ENCODE measurements at regions not wholly inside any gene's neighbourhood (a gene's known extent, or its start where the extent isn't known, plus 50 kb on each side); places are given as distances from the start of the nearest gene placed in this dataset.
"Not testable (repeated sequence)": the region's sequence is repeated elsewhere in the genome, so short reads cannot be mapped to it uniquely, and the experiment has no call there.

DNA sequence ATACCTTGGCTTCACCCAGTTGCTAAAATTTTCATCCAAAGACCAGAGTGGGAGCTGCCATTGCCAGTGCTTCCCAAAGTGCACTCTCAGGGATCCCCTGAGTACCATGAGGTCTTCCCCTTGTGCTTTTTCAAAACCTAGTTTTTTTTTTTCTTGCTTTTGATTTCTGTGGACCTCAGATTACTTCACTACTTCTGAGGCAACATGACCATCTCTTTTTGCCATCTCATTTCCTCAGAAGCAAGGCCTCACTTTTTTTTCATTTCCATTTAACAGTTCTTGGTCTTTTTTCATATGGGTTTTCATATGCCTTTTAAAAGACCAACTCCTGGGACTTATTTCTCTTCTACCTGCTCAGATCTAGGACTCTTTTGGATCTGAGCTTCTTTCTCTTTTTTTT lies 64.1 kb upstream of the MMS22L start:
- H3K4me3 ChIP-seq (ENCODE audit: low read depth, low read length) = no peak overlapping the region
- no peak for TF ChIP-seq CTCF (conservative IDR thresholded peaks at IDR 0.05; ENCODE audit: low read depth, low read length)
- DNase-seq (ENCODE audit: low read depth) = no peak

DNA sequence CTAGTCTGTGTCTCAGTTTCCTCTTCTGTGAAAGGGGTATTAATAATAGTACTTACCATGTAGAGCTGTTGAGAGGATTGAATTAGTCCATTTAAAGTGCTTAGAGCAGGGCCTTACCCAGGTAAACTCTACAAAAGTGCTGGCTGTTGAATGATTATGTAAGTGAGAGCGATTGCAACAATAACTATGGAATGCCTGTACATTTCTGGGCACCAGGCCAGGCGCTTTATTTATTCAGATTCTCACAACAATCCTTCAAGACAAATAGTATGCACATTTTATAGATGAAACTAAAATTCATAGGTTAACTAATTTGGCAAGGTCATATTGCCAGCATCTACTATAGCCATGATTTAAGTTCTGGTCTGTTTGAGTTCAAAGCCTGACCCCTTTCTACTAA lies 78.3 kb upstream of the MMS22L start:
- DNase-seq (ENCODE audit: low read depth) = peak; percentile 30
- H3K4me3 ChIP-seq (ENCODE audit: low read depth, low read length) = no peak overlapping the region
- TF ChIP-seq CTCF (conservative IDR thresholded peaks at IDR 0.05; ENCODE audit: low read depth, low read length) = no peak

DNA sequence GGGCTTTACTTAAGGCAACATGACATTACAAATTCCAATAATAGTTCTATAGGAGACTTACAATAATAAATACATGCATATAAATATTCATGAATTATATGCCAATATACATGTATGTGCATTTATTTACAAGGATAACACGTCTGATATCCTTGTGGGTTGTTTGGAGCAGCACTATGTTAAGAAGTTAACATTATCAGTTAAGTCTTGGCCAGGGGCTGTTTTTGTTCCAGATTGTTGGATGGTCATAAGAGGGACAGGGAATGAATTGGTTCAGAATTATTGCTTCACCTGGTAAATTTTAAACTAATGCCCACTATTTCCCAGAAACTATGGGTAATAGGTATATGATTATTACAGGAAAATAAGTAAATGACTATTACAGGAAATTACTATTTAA lies 81.3 kb upstream of the MMS22L start:
- no peak for TF ChIP-seq CTCF (conservative IDR thresholded peaks at IDR 0.05; ENCODE audit: low read depth, low read length)
- DNase-seq (ENCODE audit: low read depth) = no peak
- H3K4me3 ChIP-seq (ENCODE audit: low read depth, low read length) = no peak overlapping the region

- DNase-seq (ENCODE audit: low read depth); H3K4me3 ChIP-seq (ENCODE audit: low read depth, low read length): not testable (repeated sequence)
Observed at GRCh38 chr6:97382071-97382470, 99.1 kb upstream of the MMS22L start.

DNA sequence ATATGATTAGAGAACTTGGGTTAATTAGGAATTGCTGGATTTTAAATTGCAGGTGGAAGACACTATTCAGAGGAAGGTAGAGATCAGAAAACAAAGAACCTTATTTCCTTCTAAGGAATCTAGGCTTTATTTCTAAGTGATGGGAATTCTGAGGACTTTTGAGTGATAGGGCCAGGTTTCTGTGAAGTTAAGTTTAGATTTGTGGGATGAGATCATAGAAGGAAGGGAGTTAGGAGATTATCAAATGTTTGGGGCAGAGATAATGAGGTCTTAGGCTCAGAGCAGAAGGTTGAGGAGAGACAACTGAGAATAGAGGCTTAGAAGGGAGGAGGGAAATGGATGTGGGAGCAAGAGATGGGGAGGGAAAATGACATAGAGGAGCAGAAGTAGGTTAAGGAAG lies 109.7 kb upstream of the MMS22L start:
- H3K4me3 ChIP-seq (ENCODE audit: low read depth, low read length) = no peak overlapping the region
- no peak for DNase-seq (ENCODE audit: low read depth)
- no peak for TF ChIP-seq CTCF (conservative IDR thresholded peaks at IDR 0.05; ENCODE audit: low read depth, low read length)

DNA sequence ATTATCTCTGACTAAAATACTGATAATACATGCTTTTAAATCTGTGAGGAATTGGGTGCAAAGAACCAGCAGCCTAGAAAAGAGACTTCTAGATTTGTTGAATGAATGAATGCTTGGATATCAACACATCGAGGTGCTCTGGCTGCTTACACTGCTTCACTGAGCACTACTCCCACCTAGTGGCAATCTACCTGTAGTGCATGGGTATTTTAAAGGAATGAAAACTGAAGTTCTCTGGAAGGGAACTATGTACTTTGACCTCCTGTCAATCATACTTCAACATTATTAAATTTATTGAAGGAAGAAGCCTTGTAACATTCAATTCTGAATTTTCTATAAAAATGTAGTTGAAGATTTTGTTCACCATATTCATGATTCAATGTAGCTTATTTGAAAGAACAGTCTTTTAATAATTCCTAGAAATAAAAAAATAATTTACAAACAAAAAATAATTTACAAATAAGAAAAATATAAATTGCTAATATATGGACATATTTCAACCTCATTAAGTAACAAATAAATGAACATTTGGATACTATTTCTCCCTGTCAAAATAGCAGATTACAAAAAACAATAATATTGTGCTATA lies 111.2 kb upstream of the MMS22L start:
- peak; percentile 97 for TF ChIP-seq CTCF (conservative IDR thresholded peaks at IDR 0.05; ENCODE audit: low read depth, low read length)
- peak; percentile 78 for DNase-seq (ENCODE audit: low read depth)
- no peak overlapping the region for H3K4me3 ChIP-seq (ENCODE audit: low read depth, low read length)

DNA sequence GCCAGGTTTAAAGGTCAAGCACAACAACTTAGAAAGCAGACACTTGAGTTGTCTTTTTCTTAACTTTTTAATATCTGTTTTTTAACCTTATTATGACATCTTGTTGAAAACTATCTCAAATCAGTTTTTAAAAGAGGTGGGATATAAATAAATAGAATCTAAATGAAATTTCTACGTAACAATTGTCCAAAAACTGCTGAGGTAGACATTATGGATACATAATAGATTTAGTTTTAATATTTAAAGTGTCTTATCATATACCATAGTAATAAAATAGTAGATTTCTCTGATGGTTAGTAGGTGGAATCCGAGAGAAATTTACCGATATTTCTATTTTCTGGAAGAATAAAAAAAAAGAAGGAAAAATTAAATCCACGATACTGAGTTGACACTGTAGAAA lies 113.9 kb upstream of the MMS22L start:
- no peak for DNase-seq (ENCODE audit: low read depth)
- no peak overlapping the region for H3K4me3 ChIP-seq (ENCODE audit: low read depth, low read length)
- TF ChIP-seq CTCF (conservative IDR thresholded peaks at IDR 0.05; ENCODE audit: low read depth, low read length) = no peak

All from choroid plexus epithelial cell (primary cell).